ENCODE measurements at regions not wholly inside any gene's neighbourhood (a gene's known extent, or its start where the extent isn't known, plus 50 kb on each side); places are given as distances from the start of the nearest gene placed in this dataset.

DNA sequence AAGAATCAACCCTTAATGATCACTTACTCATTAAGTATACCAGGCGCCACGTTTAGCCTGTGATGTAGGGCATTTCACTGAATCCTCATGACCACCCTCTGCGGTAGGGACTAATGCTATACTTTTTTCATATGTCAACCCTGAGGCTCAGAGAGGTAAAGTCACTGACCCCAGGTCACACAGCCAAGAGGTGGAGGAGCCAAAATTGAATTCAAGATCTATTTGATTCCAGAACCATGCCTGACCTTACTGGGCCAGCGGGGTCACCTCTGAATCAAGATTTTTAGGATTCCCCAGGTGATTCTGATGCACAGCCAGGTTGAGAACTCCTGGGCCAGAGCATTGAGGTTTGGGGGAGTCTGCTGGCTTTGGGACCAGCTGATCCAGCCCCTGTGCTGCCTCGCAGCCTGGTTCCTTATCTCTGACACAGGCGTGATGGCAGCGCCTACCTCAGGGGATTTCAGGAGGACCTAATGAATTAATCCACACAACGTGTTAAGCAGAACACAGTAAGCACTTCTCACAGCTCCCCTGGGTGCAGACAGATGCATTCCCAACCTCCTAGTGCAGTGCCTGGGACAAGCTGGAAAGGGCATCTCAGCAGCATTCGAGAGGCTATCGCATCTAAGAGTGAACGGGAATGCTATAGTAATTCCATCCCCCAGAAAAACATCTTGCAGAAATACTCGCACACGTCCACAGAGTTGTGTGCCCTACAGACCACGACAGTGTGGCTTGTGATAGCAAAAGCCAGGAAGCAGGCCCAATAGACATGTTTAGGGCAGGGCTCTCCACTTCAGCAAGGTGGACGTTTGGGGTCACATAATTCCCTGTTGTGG, 101.4 kb upstream of the PTPN1 start:
- no peak for DNase-seq (ENCODE audit: low spot score)

GRCh38 chr20:50409495-50409894, 100.7 kb upstream of the PTPN1 start:
- no peak for DNase-seq (ENCODE audit: low spot score)

DNA sequence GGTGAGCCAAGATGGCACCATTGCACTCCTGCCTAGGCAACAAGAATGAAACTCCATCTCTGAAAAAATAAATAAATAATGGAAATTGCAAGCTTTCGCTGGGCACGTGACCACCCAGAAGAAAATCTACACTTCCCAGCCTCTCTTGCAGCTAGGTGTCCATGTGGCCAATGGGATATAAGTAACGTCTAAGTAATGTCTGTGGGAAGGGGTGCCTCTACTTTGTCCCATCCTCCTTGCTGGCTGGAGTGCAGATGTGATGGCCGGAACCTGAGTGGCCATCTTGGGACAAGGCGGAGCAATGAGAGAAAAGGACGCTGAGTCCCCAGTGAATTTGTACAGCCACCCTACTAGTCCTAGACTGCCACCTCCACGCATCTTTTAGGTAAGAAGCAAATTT, 99.8 kb upstream of the PTPN1 start:
- DNase-seq (ENCODE audit: low spot score) = no peak

DNA sequence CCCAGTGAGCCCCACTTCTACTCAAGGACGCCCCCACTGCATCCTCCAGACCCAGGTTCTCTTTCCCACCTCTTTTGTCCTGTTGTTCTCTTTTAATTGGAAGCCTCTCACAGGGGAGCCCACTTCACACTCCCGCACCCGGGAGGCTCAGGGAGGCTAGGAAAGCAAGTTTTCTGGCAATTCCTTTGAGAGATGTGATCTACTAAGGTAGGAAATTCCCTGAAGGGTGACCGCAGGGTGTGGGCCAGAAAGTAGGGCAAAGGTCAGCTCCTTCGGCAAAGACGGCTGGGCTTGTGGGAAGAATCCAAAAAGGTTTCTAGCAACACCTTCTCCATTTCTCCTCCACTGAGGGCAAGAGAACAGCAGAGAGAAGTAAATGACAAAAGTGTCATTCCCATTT, 98.1 kb upstream of the PTPN1 start:
- no peak for DNase-seq (ENCODE audit: low spot score)

- no peak for DNase-seq (ENCODE audit: low spot score)
Observed at GRCh38 chr20:50412499-50412898, 97.7 kb upstream of the PTPN1 start.

DNA sequence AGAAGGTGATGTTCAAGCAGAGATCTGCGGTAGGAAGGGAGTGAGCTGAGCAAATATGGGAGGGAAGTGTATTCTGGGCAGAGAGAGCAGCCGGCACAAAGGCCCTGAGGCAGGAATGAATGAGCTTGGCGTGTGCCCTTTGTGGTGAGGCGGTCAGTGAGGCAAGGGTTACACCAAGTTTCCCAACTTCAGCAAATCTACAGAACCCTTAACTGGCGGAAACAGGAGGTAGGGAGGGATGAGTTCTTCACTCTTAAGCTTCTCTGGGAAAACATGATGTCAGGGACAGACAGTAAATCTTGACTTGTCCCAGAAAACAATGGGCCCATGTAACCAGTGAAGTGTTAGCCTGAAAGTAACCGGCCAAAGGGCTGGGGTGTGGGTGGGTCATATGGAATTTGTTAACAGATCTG, 97.1 kb upstream of the PTPN1 start:
- no peak for DNase-seq (ENCODE audit: low spot score)

- no peak for DNase-seq (ENCODE audit: low spot score)
Observed at GRCh38 chr20:50415021-50415515, 95.1 kb upstream of the PTPN1 start.

GRCh38 chr20:50415516-50416268, 94.5 kb upstream of the PTPN1 start:
- DNase-seq (ENCODE audit: low spot score) = no peak

- DNase-seq (ENCODE audit: low spot score) = no peak
Observed at GRCh38 chr20:50416269-50417022, 93.7 kb upstream of the PTPN1 start.

DNA sequence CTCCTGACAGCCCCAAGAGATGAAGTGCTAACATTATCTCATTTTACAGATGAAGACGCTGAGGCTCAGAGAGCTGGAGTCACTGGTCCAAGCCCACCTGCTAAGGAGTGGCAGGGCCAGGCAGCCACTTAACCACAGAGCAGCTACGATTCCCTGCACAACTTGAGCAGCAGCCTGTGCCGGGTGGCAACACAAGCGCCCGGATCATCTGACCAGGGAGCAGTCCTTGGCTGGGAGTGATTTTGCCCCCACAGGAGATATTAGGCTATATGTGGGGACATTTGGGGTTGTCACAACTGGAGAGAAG, 93.2 kb upstream of the PTPN1 start:
- no peak for DNase-seq (ENCODE audit: low spot score)

DNA sequence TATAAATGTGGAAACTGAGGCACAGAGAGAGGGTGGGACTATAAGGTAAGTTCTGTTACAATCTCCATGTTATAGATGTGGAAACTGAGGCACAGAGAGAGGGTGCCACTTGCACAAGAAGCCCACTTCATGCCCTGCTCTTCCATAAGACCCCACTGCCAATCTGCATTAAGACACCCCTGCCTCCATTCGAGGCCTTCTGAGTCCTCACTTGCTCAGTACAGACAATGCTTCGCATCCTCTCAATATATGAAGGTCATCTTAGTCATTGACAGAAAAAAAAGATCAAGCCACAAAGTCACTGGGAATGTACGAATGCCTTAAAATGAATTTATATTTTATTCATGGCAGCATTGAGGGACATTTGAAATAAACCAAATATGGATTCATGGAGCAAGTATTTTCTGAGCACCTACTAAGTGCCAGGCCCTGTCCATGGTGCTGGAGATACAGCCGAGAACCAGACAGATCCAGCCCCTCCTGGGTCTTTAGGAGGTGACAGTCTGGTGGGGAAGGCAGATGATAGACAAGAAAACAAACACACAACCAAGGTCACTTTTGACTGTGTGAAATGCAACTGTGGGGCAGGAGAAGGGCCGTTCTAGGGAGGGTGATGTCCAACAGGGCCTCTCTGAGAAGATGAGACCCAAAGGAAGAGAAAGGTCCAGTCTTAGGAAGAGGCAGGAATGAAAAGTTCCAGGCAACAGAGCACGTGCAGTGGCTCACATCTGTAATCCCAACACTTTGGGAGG, 92.5 kb upstream of the PTPN1 start:
- DNase-seq (ENCODE audit: low spot score) = no peak

DNA sequence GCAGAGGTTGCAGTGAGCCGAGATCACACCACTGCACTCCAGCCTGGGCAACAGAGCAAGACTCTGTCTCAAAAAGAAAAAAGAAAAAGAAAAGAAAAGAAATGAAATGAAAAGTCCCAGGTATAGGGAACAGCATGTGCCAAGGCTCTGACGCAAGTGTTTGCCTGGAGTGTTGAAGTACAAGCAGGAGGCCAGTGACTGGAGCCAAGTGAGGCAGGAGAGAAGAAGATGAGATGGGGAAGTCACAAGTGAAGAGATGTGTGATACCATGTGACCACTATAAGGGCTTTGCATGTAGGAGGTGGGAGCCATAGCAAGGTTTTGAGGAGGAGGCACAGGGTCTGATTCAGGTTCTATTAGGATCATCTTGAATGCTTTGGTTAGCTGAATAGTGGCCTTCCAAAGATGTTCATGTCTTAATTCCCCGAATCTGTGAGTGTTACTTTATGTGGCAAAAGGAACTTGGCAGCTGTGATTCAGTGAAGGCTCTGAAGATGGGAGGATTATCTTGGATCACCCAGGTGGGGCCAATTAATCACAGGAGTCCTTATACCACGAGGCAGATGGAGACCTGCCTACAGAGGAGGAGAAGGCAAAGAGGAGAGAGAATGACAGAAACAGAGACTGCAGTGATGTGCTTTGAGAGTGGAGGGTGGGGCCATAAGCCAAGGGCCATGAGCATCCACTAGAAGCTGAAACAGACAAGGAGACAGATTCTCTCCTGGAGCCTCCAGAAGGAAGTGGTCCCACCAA, 91.1 kb upstream of the PTPN1 start:
- no peak for DNase-seq (ENCODE audit: low spot score)

DNA sequence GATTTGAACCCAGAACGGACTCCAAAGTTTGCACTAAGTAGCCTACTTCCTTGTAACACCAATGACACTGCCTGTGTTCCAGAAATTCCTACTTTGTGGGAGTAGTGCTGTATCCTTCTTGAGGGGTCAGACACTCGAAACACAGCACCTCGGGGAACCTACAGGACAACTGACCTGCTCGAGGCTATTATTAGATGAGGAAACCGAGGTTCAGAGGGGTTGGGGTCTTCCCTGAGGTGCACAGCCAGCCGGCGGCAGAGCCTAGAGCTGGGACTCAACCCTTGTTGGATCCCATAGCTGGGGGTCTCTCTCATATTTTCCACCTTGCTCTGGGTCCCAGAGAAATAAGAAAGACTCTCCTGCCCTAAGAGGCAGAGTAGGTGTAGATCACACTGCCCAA, 89.8 kb upstream of the PTPN1 start:
- DNase-seq (ENCODE audit: low spot score) = no peak

DNA sequence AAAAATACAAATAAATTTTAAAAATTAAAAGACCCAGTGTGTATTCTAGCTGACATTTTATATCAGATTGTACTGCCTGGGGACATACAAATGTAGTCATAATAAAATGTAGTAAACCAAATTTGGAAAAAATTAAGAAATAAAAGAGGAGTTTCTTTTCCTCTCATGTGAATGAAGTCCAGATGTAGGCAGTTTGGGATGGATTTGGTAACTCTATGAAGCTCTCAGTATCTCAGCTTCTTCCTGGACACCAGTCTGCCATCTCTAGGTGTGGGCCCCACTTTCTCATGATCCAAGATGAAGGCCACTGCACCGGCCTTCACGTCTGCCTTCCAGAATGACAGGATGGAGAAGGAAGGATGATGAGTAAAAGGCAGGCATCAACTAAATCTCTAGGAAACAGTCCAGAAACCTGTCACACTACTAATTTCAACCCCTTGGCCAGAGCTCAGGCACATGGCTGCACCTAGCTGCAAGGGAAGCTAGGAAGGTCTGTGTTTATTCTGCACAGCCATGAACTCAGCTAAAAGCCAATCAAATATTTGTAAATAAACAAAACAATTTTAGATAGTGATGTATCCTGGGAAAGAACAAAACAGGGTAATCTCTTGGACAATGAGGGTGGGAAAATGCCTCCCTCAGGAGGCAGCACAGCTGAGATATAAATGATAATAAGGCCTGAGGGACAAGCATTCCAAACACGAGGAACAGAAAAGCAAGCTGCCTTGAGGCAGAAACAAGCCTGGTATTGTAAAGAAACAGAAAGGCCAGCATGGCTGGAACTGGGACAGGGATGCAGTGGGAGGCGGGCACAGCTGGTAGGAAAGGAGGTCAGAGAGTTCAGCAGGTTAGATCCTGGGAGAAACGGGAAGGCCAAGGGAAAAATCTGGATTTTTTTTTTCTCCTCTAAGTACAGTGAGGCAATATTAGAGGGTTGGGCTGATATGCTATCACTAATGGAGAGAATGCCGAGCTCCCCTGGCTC, 88.5 kb upstream of the PTPN1 start:
- DNase-seq (ENCODE audit: low spot score) = no peak

DNA sequence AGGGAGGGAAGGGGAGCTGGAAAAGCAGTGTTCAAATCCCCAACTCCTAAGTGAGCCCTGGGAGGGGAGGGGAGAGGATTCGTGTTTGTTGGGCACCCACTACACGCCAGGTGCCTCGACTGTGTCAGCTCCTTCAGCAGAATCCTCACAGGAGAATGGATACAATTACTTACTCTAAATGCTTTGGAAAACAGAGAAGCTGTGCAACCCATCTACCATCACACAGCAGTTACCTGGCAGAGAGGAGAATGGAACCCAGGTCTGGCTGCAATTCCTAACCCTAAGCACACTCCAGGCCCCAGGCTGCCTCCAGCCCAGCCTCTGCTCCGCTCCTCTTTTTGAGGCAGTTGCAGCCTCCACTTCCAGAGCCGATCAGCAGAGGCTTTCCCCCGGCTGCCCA, 86.4 kb upstream of the PTPN1 start:
- no peak for DNase-seq (ENCODE audit: low spot score)

- DNase-seq (ENCODE audit: low spot score) = no peak
Observed at GRCh38 chr20:50425076-50425475, 85.1 kb upstream of the PTPN1 start.

DNA sequence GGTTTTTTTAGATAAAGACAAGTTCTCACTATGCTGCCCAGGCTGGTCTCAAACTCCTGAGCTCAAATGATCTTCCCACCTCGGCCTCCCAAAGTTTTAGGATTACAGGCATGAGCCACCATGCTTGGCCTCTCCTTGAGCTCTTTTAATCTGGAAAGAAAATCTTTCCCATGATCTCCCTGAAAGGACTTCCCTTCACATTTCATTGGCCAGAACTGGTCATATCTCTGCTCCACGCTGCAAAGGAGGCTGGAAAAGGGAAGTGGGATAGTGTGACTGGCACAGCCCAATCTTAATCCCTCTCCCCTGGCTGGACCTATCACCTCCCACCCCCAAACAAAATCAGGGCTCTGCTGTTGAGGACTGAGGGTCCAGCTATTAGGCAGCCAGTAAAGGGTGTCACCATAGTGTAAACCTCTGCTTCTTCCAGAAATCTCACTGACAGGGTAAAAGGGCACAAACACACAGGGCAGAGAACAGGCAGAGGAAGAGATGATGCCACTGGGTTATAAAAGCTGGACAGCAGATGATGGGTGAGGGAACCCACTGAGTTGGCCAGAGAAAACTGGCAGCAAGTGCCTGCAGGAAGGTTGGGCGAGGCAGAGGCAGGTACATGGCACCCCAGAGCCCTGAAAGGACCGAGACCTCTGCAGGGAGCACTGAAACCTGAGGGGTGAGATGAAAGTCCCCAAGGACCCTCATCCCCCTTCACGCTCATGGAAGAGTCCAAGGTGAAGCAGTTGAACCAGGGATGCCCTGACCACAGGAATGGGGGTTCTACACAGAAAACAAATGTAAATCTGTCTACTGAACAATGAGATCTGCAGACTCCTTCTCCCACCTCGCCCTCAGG, 83.1 kb upstream of the PTPN1 start:
- DNase-seq (ENCODE audit: low spot score) = no peak

GRCh38 chr20:50427719-50428083, 82.5 kb upstream of the PTPN1 start:
- DNase-seq (ENCODE audit: low spot score) = no peak

Measured in CD4-positive, alpha-beta T cell treated with Interleukin-6 at 100 ng/mL for 8 hours (primary cell).